Islet precursor cell (in vitro differentiated cells): ENCODE measurements at regions not wholly inside any gene's neighbourhood (a gene's known extent, or its start where the extent isn't known, plus 50 kb on each side); places are given as distances from the start of the nearest gene placed in this dataset.

Experiments
- DNase-seq: peaks from one replicate; pipeline ENCODE4 v3.0.0-alpha.2; 2018

DNA sequence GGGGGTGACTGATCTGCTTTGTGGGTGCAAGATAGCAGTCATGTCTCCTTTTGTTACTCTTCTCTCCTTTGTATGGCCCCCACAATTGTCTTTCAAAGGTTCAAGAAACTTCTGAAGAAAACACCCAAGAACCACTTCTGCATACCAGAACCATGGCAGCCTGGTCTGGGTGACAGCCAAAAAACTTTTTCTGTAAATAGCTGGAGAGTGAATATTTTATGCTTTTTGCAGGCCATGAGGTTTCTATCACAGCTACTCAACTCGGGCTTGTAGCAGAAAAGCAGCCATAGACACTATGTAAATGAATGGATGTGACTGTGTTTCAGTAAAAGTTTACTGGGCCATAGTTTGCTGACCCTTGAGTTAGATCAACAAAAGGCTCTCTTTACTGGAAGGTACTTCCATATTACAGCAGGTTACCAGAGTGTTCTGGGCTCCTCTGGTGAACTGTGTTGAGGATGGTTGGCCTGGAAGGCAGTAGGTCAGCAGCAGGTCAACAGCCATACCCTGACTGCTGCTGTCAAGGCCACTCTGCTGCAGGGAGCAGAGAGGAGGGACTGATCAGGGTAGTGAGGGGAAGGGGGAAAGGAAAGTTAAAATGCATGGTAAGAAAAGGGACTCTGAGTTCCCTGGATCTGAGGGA is 116.4 kb downstream of the GDAP2 start:
- no peak for DNase-seq
